Heart left ventricle (tissue), 16 donors: ENCODE measurements at regions not wholly inside any gene's neighbourhood (a gene's known extent, or its start where the extent isn't known, plus 50 kb on each side); places are given as distances from the start of the nearest gene placed in this dataset.

Experiments used
- ATAC-seq, 4 donors: fragments of 200-7000 bp; cut with Tn5 transposase; one replicate each; pipeline ENCODE4 v1.9.1; 2020 to 2022; ENCODE audit warnings: moderate library complexity in 4 of 4, mild to moderate bottlenecking in 3 of 4, moderate number of reproducible peaks in 1 of 4
- DNase-seq, 5 donors: peaks; one replicate each; pipeline ENCODE4 v3.0.0-alpha.2; 2020
- H3K27ac ChIP-seq, 12 donors: fragments of 200-600 bp; sonication (generic) in 4 of 12; one replicate each; pipeline versions ENCODE4 v1.5.0 to v1.8.0; 2016 to 2022; ENCODE audit warnings: mild to moderate bottlenecking in 2 of 12
- H3K27me3 ChIP-seq, 9 donors: fragments of 200-600 bp; sonication (generic) in 2 of 9; one replicate each; pipeline versions ENCODE4 v1.5.1 to v1.8.0; 2016 to 2022; ENCODE audit warnings: mild to moderate bottlenecking in 3 of 9
- H3K36me3 ChIP-seq, 9 donors: fragments of 200-600 bp; sonication (generic) in 2 of 9; one replicate each; pipeline versions ENCODE4 v1.5.0 to v1.8.0; 2018 to 2022; ENCODE audit warnings: mild to moderate bottlenecking in 2 of 9
- H3K4me1 ChIP-seq, 12 donors: fragments of 200-600 bp; sonication (generic) in 4 of 12; one replicate each; pipeline versions ENCODE4 v1.5.0 to v1.8.0; 2016 to 2022; ENCODE audit warnings: mild to moderate bottlenecking in 3 of 12
- H3K4me3 ChIP-seq, 12 donors: fragments of 200-600 bp; sonication (generic) in 4 of 12; one replicate each; pipeline versions ENCODE4 v1.5.0 to v1.8.0; 2017 to 2022; ENCODE audit warnings: mild to moderate bottlenecking in 9 of 12, moderate library complexity in 4 of 12
- H3K9me3 ChIP-seq, 12 donors: fragments of 200-600 bp; sonication (generic) in 4 of 12; one replicate each; pipeline versions ENCODE4 v1.5.0 to v1.8.0; 2016 to 2022; ENCODE audit warnings: mild to moderate bottlenecking in 1 of 12
- CTCF ChIP-seq, 12 donors: fragments of 200-600 bp; sonication (generic) in 4 of 12; IDR thresholded peaks; one replicate each; pipeline versions ENCODE4 v1.5.0 to v1.8.0; 2018 to 2022; ENCODE audit warnings: antibody characterized with exemption in 12 of 12, mild to moderate bottlenecking in 5 of 12
- POLR2A ChIP-seq, 2 donors: fragments of 450-650 bp; IDR thresholded peaks; one replicate each; pipeline ENCODE4 v1.6.1; 2017; ENCODE audit warnings: antibody characterized with exemption in 2 of 2, mild to moderate bottlenecking in 2 of 2, moderate library complexity in 2 of 2
- WGBS, 4 donors: extraction: QIAGEN DNeasy Blood & Tissue Kit in 2 of 4; methylation state at CpG; one replicate each; pipeline versions ENCODE4 v1.1.5 to v1.1.7; 2013 to 2018; 5-methylcytosine and 5-hydroxymethylcytosine counted together
- intact Hi-C, 10 donors: fragments of 100-400 bp; cut with DNase I; formaldehyde crosslinking; loops; one replicate each; pipeline versions ENCODE4 v1.11.1 to v1.14.2; 2022
- donor health status: ischemic (EF 13 %, LVEDD 7.1; RV severe dilation, severe dysfunction).
- donor health status: healthy with polysubstance abuse.
- donor health status: DM: no; HTN: yes; CAD: no.
- donor health status: DM: no; HTN: no; CAD: no.
- donor health status: ischemic (EF 25% LVEDD 6.9; RV normal size, moderate dysfunction).
- donor health status: ischemic (EF 25% LVEDD 5.7; RV mildly dilated, moderate dysfunction).
- donor health status: healthy.
- donor health status: DM: yes; HTN: yes; CAD: no.
- donor health status: ischemic (EF 35%, LVEDD 5.7; RV mildly dilated, moderate dysfunction).
- donor health status: nonischemic (EF 11% LVEDD 7.7; RV severe dilation, severe dysfunction).
- donor health status: DM: yes; HTN: yes; CAD: no.
- donor health status: PGD.
- donor health status: ischemic (EF 29% LVEDD 5.4; RV normal size, mild dysfunction).
- donor health status: nonischemic (EF 23%, LVEDD 6.1; RV moderate dilation, normal function).

GRCh38 chr16:55136356-55137150 is 187.4 kb upstream of the IRX6 start:
- ATAC-seq (no peak), DNase-seq (no peak)
- peaks cover 0 to 3% (median 0%) of the 10 kb centered on the region in 9 donors for H3K27me3 ChIP-seq
- H3K9me3 ChIP-seq: no peaks in the 10 kb centered on the region
- H3K27ac ChIP-seq: no peak overlapping the region
- H3K4me1 ChIP-seq: no peaks in the 10 kb centered on the region
- WGBS, 4 donors: 89 to 100% (median 97%) methylated on average over 1 of the region's 1 CpG
- intact Hi-C loops: no loop called here
- H3K4me3 ChIP-seq: no peak overlapping the region
- TF ChIP-seq POLR2A (IDR thresholded peaks at IDR 0.05): no peak
- no peak for TF ChIP-seq CTCF (IDR thresholded peaks at IDR 0.05)
- no peaks in the 10 kb centered on the region for H3K36me3 ChIP-seq

GRCh38 chr16:55138298-55138697 is 185.7 kb upstream of the IRX6 start:
- Histone ChIP-seq H3K27me3 (peaks cover 0 to 3% (median 0%) of the 10 kb centered on the region in 9 donors), H3K36me3 (no peaks in the 10 kb centered on the region), H3K9me3 (no peaks in the 10 kb centered on the region), H3K4me1 (no peaks in the 10 kb centered on the region), H3K4me3 (no peak overlapping the region), H3K27ac (no peak overlapping the region)
- DNase-seq (no peak), ATAC-seq (no peak)
- intact Hi-C loops: no loop called here
- 67 to 81% (median 73%) methylated on average over 3 of the region's 3 CpGs for WGBS, 4 donors
- no peak for TF ChIP-seq POLR2A (IDR thresholded peaks at IDR 0.05)
- TF ChIP-seq CTCF (IDR thresholded peaks at IDR 0.05): no peak

DNA sequence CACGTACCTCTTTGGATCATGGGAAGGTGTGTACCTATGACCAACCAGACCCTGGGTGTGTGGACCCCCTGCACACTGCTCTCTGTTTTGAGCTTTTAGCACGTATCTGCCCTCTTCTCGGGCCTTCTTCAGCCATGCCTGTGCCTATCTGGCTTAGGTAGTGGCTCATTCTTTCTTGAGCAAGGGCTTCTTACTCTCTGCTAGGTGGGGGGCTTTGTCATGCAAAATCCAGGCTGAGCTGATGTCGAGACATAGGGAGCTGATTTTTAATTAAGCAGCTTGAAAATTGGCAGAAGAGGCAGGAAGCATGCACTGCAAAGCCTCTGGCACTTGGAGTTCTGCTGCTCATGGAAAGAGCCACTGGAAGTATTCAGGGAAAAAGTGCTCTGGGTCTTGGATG is 181.6 kb upstream of the IRX6 start:
- no peak overlapping the region for H3K27ac ChIP-seq
- H3K9me3 ChIP-seq: no peaks in the 10 kb centered on the region
- DNase-seq: no peak
- no peaks in the 10 kb centered on the region for H3K27me3 ChIP-seq
- no peaks in the 10 kb centered on the region for H3K4me1 ChIP-seq
- H3K36me3 ChIP-seq: no peaks in the 10 kb centered on the region
- 60 to 76% (median 67%) methylated on average over 4 of the region's 4 CpGs for WGBS, 4 donors
- no peak for TF ChIP-seq POLR2A (IDR thresholded peaks at IDR 0.05)
- no peak for TF ChIP-seq CTCF (IDR thresholded peaks at IDR 0.05)
- intact Hi-C loops: loop anchor here in 1 of 10 donors (10.0 kb wide), 1 partner anchor 72 kb away; no protein-coding TSS in a partner anchor
- no peak for ATAC-seq
- no peak overlapping the region for H3K4me3 ChIP-seq

DNA sequence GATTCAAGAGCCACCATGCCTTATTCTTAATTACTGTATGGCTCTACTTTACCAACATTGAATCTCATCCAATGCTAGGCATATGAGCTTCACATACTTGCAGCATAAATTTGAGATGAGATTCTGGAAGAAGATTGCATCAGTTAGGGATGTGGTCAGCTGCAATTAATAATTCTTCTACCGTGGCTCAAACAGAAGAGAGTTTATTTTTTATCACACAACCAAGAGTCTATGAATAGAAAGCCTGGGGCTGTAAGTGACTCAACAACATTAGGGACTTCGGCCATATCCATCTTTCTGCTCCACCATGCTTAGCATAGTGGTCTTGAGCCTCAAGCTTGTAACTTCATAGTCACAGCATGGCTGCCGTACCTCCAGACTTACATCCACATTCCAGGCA is 179.4 kb upstream of the IRX6 start:
- H3K4me1 ChIP-seq: no peaks in the 10 kb centered on the region
- intact Hi-C loops: loop anchor here in 1 of 10 donors (10.0 kb wide), 1 partner anchor 70 kb away; no protein-coding TSS in a partner anchor
- WGBS, 4 donors: 71 to 87% (median 85%) methylated on average over 3 of the region's 3 CpGs
- H3K9me3 ChIP-seq: no peaks in the 10 kb centered on the region
- H3K4me3 ChIP-seq: no peak overlapping the region
- H3K27me3 ChIP-seq: no peaks in the 10 kb centered on the region
- ATAC-seq (no peak), DNase-seq (no peak)
- H3K27ac ChIP-seq: no peak overlapping the region
- no peak for TF ChIP-seq POLR2A (IDR thresholded peaks at IDR 0.05)
- no peak for TF ChIP-seq CTCF (IDR thresholded peaks at IDR 0.05)
- no peaks in the 10 kb centered on the region for H3K36me3 ChIP-seq
